ENCODE measurements at regions not wholly inside any gene's neighbourhood (a gene's known extent, or its start where the extent isn't known, plus 50 kb on each side); places are given as distances from the start of the nearest gene placed in this dataset.

GRCh38 chr2:105187531-105187930, 54.0 kb upstream of the GPR45 start (continued):
- TF ChIP-seq CHD1 (IDR thresholded peaks at IDR 0.05; ENCODE audit: low read depth, low read length) = no peak
- TF ChIP-seq JUN (IDR thresholded peaks at IDR 0.05; ENCODE audit: low read depth, low read length) = no peak
- TF ChIP-seq BACH1 (IDR thresholded peaks at IDR 0.05; ENCODE audit: low read length) = no peak
- no peak for TF ChIP-seq NRF1 (IDR thresholded peaks at IDR 0.05; ENCODE audit: low read depth, low read length)
